ENCODE measurements at regions not wholly inside any gene's neighbourhood (a gene's known extent, or its start where the extent isn't known, plus 50 kb on each side); places are given as distances from the start of the nearest gene placed in this dataset.

DNA sequence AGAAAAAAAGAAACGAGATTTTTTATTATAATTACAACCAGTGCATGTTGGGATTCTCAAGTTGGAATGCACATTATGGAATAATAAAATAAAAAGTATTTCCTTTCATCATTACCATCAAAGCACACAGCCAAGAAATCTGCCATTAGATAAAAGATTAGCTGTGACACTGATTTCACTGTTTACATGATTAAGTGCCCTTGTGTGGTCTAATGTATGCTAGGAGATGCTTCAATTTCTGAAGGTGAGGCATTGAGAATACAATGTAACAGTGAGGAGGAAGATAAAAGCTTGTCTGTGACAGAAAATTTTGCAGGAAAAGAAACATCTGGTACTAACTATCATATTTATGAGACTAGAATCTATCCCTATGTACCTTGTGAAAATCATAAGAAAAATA, 409.7 kb upstream of the PRMT6 start:
- ATAC-seq (no peak), FAIRE-seq (no peak), DNase-seq (ENCODE audit: low spot score) (no peak)
- intact Hi-C loops (cut with micrococcal nuclease; ENCODE audit: unreplicated experiment) (no loop called here), in situ Hi-C loops (cut with HindIII; ENCODE audit: extremely low pct_ligation_motif_present, low pct_unique_long_range_greater_than_20kb) (no loop called here)
- WGBS (ENCODE audit: low lambda C conversion rate), result 0% methylated on average over 1 of the region's 1 CpG
- Histone ChIP-seq H3K9me3 (ENCODE audit: low read length) (peaks cover 68% of the 10 kb centered on the region), H3K79me2 (ENCODE audit: insufficient read depth, low read length) (no peaks in the 10 kb centered on the region), H3K4me2 (ENCODE audit: low read depth, low read length) (no peak overlapping the region), H3K36me3 (replicated peaks in 1 of 2; ENCODE audit: control insufficient read depth in 1 of 2, insufficient read depth in 2 of 2, low read length in 2 of 2) (no peaks in the 10 kb centered on the region), H2AFZ (ENCODE audit: low read length) (no peak overlapping the region), H4K20me1 (ENCODE audit: insufficient read depth, low read length) (no peaks in the 10 kb centered on the region), H3K9ac (ENCODE audit: insufficient read depth, low read depth, low read length) (no peak overlapping the region), H3K4me3 (replicated peaks in 1 of 3; ENCODE audit: insufficient read depth in 1 of 3, low read depth in 2 of 3, low read length in 3 of 3) (no peak overlapping the region), H3K27ac (ENCODE audit: extremely low read length, insufficient read depth, low read length) (no peak overlapping the region), H3K4me1 (ENCODE audit: insufficient read depth, low read length) (no peaks in the 10 kb centered on the region), H3K27me3 (ENCODE audit: control insufficient read depth in 1 of 2, insufficient read depth in 2 of 2, low read length in 2 of 2) (no peaks in the 10 kb centered on the region)
- ChIA-PET POLR2A (no interaction called here), CTCF (ENCODE audit: low intra/inter-chr PET ratio, low total read pairs) (no interaction called here)
- BruUV-seq (replicated peaks), result no TSS peak
- TF ChIP-seq, protein P1, sequence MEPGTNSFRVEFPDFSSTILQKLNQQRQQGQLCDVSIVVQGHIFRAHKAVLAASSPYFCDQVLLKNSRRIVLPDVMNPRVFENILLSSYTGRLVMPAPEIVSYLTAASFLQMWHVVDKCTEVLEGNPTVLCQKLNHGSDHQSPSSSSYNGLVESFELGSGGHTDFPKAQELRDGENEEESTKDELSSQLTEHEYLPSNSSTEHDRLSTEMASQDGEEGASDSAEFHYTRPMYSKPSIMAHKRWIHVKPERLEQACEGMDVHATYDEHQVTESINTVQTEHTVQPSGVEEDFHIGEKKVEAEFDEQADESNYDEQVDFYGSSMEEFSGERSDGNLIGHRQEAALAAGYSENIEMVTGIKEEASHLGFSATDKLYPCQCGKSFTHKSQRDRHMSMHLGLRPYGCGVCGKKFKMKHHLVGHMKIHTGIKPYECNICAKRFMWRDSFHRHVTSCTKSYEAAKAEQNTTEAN (CRISPR knock-in tag; conservative IDR thresholded peaks at IDR 0.05), result no peak
- TF ChIP-seq IRF2 (CRISPR knock-in tag; IDR thresholded peaks at IDR 0.05), result no peak
- no peak for TF ChIP-seq ZNF468 (CRISPR knock-in tag; IDR thresholded peaks at IDR 0.05)
- no peak for TF ChIP-seq ZBTB7B (CRISPR knock-in tag; IDR thresholded peaks at IDR 0.05)
- TF ChIP-seq FLYWCH1 (CRISPR knock-in tag; IDR thresholded peaks at IDR 0.05), result no peak
- TF ChIP-seq, protein P2, sequence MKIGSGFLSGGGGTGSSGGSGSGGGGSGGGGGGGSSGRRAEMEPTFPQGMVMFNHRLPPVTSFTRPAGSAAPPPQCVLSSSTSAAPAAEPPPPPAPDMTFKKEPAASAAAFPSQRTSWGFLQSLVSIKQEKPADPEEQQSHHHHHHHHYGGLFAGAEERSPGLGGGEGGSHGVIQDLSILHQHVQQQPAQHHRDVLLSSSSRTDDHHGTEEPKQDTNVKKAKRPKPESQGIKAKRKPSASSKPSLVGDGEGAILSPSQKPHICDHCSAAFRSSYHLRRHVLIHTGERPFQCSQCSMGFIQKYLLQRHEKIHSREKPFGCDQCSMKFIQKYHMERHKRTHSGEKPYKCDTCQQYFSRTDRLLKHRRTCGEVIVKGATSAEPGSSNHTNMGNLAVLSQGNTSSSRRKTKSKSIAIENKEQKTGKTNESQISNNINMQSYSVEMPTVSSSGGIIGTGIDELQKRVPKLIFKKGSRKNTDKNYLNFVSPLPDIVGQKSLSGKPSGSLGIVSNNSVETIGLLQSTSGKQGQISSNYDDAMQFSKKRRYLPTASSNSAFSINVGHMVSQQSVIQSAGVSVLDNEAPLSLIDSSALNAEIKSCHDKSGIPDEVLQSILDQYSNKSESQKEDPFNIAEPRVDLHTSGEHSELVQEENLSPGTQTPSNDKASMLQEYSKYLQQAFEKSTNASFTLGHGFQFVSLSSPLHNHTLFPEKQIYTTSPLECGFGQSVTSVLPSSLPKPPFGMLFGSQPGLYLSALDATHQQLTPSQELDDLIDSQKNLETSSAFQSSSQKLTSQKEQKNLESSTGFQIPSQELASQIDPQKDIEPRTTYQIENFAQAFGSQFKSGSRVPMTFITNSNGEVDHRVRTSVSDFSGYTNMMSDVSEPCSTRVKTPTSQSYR (CRISPR knock-in tag; IDR thresholded peaks at IDR 0.05; ENCODE audit: borderline replicate concordance), result no peak
- TF ChIP-seq, protein P3, sequence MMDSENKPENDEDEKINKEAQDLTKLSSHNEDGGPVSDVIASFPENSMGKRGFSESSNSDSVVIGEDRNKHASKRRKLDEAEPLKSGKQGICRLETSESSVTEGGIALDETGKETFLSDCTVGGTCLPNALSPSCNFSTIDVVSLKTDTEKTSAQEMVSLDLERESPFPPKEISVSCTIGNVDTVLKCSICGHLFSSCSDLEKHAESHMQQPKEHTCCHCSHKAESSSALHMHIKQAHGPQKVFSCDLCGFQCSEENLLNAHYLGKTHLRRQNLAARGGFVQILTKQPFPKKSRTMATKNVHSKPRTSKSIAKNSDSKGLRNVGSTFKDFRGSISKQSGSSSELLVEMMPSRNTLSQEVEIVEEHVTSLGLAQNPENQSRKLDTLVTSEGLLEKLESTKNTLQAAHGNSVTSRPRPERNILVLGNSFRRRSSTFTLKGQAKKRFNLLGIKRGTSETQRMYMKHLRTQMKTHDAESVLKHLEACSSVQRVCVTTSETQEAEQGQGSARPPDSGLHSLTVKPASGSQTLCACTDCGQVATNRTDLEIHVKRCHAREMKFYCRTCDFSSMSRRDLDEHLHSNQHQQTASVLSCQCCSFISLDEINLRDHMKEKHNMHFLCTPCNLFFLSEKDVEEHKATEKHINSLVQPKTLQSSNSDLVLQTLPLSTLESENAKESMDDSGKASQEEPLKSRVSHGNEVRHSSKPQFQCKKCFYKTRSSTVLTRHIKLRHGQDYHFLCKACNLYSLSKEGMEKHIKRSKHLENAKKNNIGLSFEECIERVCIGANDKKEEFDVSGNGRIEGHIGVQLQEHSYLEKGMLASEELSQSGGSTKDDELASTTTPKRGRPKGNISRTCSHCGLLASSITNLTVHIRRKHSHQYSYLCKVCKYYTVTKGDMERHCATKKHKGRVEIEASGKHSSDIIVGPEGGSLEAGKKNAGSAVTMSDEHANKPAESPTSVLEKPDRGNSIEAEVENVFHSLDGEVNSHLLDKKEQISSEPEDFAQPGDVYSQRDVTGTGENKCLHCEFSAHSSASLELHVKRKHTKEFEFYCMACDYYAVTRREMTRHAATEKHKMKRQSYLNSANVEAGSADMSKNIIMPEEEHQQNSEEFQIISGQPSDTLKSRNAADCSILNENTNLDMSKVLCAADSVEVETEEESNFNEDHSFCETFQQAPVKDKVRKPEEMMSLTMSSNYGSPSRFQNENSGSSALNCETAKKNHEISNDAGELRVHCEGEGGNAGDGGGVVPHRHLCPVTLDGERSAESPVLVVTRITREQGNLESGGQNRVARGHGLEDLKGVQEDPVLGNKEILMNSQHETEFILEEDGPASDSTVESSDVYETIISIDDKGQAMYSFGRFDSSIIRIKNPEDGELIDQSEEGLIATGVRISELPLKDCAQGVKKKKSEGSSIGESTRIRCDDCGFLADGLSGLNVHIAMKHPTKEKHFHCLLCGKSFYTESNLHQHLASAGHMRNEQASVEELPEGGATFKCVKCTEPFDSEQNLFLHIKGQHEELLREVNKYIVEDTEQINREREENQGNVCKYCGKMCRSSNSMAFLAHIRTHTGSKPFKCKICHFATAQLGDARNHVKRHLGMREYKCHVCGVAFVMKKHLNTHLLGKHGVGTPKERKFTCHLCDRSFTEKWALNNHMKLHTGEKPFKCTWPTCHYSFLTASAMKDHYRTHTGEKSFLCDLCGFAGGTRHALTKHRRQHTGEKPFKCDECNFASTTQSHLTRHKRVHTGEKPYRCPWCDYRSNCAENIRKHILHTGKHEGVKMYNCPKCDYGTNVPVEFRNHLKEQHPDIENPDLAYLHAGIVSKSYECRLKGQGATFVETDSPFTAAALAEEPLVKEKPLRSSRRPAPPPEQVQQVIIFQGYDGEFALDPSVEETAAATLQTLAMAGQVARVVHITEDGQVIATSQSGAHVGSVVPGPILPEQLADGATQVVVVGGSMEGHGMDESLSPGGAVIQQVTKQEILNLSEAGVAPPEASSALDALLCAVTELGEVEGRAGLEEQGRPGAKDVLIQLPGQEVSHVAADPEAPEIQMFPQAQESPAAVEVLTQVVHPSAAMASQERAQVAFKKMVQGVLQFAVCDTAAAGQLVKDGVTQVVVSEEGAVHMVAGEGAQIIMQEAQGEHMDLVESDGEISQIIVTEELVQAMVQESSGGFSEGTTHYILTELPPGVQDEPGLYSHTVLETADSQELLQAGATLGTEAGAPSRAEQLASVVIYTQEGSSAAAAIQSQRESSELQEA (CRISPR knock-in tag; IDR thresholded peaks at IDR 0.05; ENCODE audit: not compliant biosample characterization), result no peak
- TF ChIP-seq, protein P4, sequence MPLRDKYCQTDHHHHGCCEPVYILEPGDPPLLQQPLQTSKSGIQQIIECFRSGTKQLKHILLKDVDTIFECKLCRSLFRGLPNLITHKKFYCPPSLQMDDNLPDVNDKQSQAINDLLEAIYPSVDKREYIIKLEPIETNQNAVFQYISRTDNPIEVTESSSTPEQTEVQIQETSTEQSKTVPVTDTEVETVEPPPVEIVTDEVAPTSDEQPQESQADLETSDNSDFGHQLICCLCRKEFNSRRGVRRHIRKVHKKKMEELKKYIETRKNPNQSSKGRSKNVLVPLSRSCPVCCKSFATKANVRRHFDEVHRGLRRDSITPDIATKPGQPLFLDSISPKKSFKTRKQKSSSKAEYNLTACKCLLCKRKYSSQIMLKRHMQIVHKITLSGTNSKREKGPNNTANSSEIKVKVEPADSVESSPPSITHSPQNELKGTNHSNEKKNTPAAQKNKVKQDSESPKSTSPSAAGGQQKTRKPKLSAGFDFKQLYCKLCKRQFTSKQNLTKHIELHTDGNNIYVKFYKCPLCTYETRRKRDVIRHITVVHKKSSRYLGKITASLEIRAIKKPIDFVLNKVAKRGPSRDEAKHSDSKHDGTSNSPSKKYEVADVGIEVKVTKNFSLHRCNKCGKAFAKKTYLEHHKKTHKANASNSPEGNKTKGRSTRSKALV (CRISPR knock-in tag; IDR thresholded peaks at IDR 0.05), result no peak
- TF ChIP-seq PTBP1 (IDR thresholded peaks at IDR 0.05; ENCODE audit: low read depth, low read length, poor library complexity, severe bottlenecking), result no peak
- no peak for TF ChIP-seq ZNF33B (CRISPR knock-in tag; IDR thresholded peaks at IDR 0.05)
- no peak for TF ChIP-seq NR2C2 (CRISPR knock-in tag; IDR thresholded peaks at IDR 0.05; ENCODE audit: borderline replicate concordance)
